Upper lobe of right lung (tissue), 1 donor: ENCODE measurements at regions not wholly inside any gene's neighbourhood (a gene's known extent, or its start where the extent isn't known, plus 50 kb on each side); places are given as distances from the start of the nearest gene placed in this dataset.

Source experiments
- ATAC-seq: fragments of 200-7000 bp; cut with Tn5 transposase; one replicate; pipeline ENCODE4 v1.9.1; 2020; ENCODE audit warnings: mild to moderate bottlenecking, moderate library complexity
- DNase-seq: peaks from one replicate; pipeline ENCODE4 v3.0.0-alpha.2; 2020
- H3K27ac ChIP-seq: fragments of 200-600 bp; one replicate; pipeline ENCODE4 v1.8.0; 2022
- H3K27me3 ChIP-seq: fragments of 200-600 bp; one replicate; pipeline ENCODE4 v1.8.0; 2022; ENCODE audit warnings: mild to moderate bottlenecking
- H3K36me3 ChIP-seq: fragments of 200-600 bp; one replicate; pipeline ENCODE4 v1.8.0; 2022
- H3K4me1 ChIP-seq: fragments of 200-600 bp; one replicate; pipeline ENCODE4 v1.8.0; 2022
- H3K4me3 ChIP-seq: fragments of 200-600 bp; one replicate; pipeline ENCODE4 v1.8.0; 2022; ENCODE audit warnings: mild to moderate bottlenecking
- H3K9me3 ChIP-seq: fragments of 200-600 bp; one replicate; pipeline ENCODE4 v1.8.0; 2022
- CTCF ChIP-seq: fragments of 200-600 bp; IDR thresholded peaks from one replicate; pipeline ENCODE4 v1.8.0; 2022; ENCODE audit warnings: antibody characterized with exemption
- intact Hi-C: fragments of 100-400 bp; cut with DNase I; formaldehyde crosslinking; loops from one replicate; pipeline ENCODE4 v1.11.0; 2022
- donor health status: DM: no; HTN: yes; CAD: no; lungs with severe emphysema.

DNA sequence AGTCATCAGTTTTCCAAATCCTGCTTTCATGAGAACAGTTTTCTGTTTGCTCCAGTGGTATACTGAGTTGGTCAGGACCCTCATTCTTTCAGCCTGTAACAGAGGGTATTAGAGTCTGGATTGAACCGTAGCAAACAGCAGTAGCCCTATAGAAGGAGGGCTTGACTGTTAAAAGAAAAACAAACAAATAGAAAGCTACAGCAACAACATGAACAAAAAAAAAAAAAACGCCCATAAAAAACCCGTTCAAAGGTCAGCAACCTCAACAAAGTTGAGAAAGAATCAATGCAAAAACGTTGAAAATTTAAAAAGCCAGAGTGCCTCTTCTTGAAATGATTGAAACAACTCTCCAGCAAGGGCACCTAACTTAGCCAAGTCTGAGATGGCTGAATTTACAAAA, 64.7 kb upstream of the UGT2B10 start:
- no peak for ATAC-seq

GRCh38 chr4:68765876-68766275, 49.9 kb upstream of the UGT2B10 start:
- TF ChIP-seq CTCF = no peak
- no peaks in the 10 kb centered on the region for H3K27me3 ChIP-seq
- DNase-seq = no peak
- no peak overlapping the region for H3K4me3 ChIP-seq
- H3K4me1 ChIP-seq = no peaks in the 10 kb centered on the region
- no peak for ATAC-seq
- no peaks in the 10 kb centered on the region for H3K36me3 ChIP-seq
- intact Hi-C loops = no loop called here
- no peak overlapping the region for H3K27ac ChIP-seq
- H3K9me3 ChIP-seq = no peaks in the 10 kb centered on the region

More for the DNA sequence above, 64.7 kb upstream of the UGT2B10 start:
- no peaks in the 10 kb centered on the region for H3K9me3 ChIP-seq
- no peaks in the 10 kb centered on the region for H3K36me3 ChIP-seq
- no peak overlapping the region for H3K4me3 ChIP-seq
- H3K27me3 ChIP-seq = no peaks in the 10 kb centered on the region
- H3K4me1 ChIP-seq = no peaks in the 10 kb centered on the region
- no peak overlapping the region for H3K27ac ChIP-seq
- no peak for TF ChIP-seq CTCF
- intact Hi-C loops = no loop called here
- no peak for DNase-seq
